ENCODE measurements at regions not wholly inside any gene's neighbourhood (a gene's known extent, or its start where the extent isn't known, plus 50 kb on each side); places are given as distances from the start of the nearest gene placed in this dataset.

DNA sequence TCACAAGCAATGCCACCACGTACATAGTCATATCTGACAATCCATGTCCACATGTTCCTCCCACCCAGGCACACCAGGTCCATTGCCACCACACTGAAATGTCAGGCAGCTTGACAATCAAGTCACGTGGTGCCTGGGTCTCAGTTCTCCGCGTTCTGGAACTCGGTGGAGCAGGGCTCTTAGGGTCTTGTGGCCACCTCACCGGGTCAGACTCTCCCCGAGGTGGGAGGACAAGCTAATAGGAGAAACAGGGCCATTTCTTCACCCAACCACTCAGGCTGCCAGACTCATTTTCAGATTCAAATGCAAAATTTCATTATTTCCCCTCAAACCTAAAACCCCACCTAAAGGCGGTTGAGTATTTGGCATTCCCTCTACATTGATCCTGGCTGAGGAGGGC is 200.5 kb upstream of the GAS1 start (continued):
- TF ChIP-seq, protein P1, sequence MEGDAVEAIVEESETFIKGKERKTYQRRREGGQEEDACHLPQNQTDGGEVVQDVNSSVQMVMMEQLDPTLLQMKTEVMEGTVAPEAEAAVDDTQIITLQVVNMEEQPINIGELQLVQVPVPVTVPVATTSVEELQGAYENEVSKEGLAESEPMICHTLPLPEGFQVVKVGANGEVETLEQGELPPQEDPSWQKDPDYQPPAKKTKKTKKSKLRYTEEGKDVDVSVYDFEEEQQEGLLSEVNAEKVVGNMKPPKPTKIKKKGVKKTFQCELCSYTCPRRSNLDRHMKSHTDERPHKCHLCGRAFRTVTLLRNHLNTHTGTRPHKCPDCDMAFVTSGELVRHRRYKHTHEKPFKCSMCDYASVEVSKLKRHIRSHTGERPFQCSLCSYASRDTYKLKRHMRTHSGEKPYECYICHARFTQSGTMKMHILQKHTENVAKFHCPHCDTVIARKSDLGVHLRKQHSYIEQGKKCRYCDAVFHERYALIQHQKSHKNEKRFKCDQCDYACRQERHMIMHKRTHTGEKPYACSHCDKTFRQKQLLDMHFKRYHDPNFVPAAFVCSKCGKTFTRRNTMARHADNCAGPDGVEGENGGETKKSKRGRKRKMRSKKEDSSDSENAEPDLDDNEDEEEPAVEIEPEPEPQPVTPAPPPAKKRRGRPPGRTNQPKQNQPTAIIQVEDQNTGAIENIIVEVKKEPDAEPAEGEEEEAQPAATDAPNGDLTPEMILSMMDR (IDR thresholded peaks at IDR 0.05 in 2 of 3, conservative IDR thresholded peaks at IDR 0.05 in 1 of 3; ENCODE audit: borderline replicate concordance in 1 of 3, insufficient read depth in 1 of 3, low read depth in 2 of 3, low read length in 2 of 3), result no peak
- TF ChIP-seq SIN3A (IDR thresholded peaks at IDR 0.05; ENCODE audit: low read depth) (no peak), EZH2 (IDR thresholded peaks at IDR 0.05) (no peak), ZNF274 (IDR thresholded peaks at IDR 0.05; ENCODE audit: low read depth, low read length) (no peak), SP1 (IDR thresholded peaks at IDR 0.05; ENCODE audit: low read depth) (no peak)

DNA sequence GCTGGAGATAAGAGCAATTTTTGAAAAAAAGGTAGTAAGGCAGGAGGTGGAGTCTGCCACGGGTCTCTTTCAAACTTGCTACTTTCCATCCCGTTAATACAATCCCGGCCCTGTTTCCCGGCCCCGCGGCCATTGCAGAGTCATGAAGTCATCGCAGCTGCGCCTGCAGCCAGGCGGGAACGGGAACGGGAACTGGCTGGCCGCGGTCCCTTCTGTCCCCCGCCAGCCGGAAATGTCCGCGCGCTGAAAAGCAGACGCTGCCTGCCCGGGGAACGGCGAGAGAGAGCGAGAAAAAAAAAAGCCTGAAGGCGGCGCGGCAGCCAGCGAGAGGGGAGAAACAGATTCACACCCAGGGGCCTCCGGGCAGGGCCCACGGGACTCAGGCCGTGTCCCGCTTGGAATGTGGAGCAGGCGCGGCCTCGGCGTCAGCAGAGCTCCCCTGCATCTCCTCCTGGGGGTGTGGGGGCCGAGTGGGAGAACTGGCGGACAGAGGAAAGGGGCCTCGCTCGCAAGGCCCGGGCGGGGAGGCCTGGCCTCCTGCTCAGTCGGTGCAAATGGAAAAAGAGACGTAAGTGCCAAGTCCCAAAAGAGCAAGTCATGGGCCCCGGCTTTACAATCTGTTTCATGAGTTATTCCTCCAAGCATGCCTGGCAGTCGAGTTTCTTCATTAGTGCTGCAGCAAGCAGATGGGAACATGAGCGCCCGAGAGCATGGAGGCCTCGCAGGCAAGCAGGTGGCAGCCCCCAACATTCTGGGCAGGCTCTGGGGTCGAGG is 201.2 kb upstream of the GAS1 start:
- H3K9me2 ChIP-seq (ENCODE audit: insufficient read depth), result no peaks in the 10 kb centered on the region
- H3K27me3 ChIP-seq (ENCODE audit: insufficient read depth, low read length), result peaks cover 65% of the 10 kb centered on the region
- TF ChIP-seq, protein P2, sequence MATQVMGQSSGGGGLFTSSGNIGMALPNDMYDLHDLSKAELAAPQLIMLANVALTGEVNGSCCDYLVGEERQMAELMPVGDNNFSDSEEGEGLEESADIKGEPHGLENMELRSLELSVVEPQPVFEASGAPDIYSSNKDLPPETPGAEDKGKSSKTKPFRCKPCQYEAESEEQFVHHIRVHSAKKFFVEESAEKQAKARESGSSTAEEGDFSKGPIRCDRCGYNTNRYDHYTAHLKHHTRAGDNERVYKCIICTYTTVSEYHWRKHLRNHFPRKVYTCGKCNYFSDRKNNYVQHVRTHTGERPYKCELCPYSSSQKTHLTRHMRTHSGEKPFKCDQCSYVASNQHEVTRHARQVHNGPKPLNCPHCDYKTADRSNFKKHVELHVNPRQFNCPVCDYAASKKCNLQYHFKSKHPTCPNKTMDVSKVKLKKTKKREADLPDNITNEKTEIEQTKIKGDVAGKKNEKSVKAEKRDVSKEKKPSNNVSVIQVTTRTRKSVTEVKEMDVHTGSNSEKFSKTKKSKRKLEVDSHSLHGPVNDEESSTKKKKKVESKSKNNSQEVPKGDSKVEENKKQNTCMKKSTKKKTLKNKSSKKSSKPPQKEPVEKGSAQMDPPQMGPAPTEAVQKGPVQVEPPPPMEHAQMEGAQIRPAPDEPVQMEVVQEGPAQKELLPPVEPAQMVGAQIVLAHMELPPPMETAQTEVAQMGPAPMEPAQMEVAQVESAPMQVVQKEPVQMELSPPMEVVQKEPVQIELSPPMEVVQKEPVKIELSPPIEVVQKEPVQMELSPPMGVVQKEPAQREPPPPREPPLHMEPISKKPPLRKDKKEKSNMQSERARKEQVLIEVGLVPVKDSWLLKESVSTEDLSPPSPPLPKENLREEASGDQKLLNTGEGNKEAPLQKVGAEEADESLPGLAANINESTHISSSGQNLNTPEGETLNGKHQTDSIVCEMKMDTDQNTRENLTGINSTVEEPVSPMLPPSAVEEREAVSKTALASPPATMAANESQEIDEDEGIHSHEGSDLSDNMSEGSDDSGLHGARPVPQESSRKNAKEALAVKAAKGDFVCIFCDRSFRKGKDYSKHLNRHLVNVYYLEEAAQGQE (IDR thresholded peaks at IDR 0.05; ENCODE audit: low read depth), result no peak
- TF ChIP-seq CEBPB (IDR thresholded peaks at IDR 0.05; ENCODE audit: low read depth), result no peak
- TF ChIP-seq POLR2A (IDR thresholded peaks at IDR 0.05; ENCODE audit: borderline replicate concordance, extremely low read depth, insufficient read depth, insufficient read length), result no peak
- TF ChIP-seq YY1 (IDR thresholded peaks at IDR 0.05; ENCODE audit: extremely low read depth, insufficient replicate concordance, low read depth, low read length), result no peak
- H2AFZ ChIP-seq (ENCODE audit: low read depth, low read length, poor library complexity, severe bottlenecking), result no peak overlapping the region
- H3K4me3 ChIP-seq (replicated peaks in 1 of 2; ENCODE audit: low read depth in 1 of 2, low read length in 2 of 2), result no peak overlapping the region
- RAD21 ChIA-PET (ENCODE audit: low non-redundant PET in 1 of 2, low total read pairs in 2 of 2, uncharacterized antibody in 2 of 2, unreplicated experiment in 2 of 2), result no interaction called here
- CTCF ChIA-PET, result no interaction called here
- BruUV-seq (replicated peaks), result no TSS peak
- POLR2A ChIA-PET, result no interaction called here
- H3K79me2 ChIP-seq (ENCODE audit: insufficient read depth, low read length), result no peaks in the 10 kb centered on the region
- ATAC-seq, result no peak
- no peak overlapping the region for H3K4me2 ChIP-seq (ENCODE audit: low read length)
- no peak for DNase-seq (ENCODE audit: low read depth, low spot score)
- no peak overlapping the region for H3K9ac ChIP-seq (ENCODE audit: low read length)
- H3K27ac ChIP-seq (ENCODE audit: low read depth, low read length), result no peak overlapping the region
- no peaks in the 10 kb centered on the region for H4K20me1 ChIP-seq (ENCODE audit: insufficient read depth)
- intact Hi-C loops (cut with micrococcal nuclease), result no loop called here
- H3K36me3 ChIP-seq (ENCODE audit: control insufficient read depth in 1 of 2, insufficient read depth in 2 of 2, low read length in 2 of 2), result no peaks in the 10 kb centered on the region
- no peaks in the 10 kb centered on the region for H3K4me1 ChIP-seq (ENCODE audit: control insufficient read depth in 1 of 2, insufficient read depth in 2 of 2, low read length in 2 of 2)
- H3K9me3 ChIP-seq (ENCODE audit: control insufficient read depth in 1 of 2, insufficient read depth in 1 of 2, low read depth in 1 of 2, low read length in 2 of 2), result no peaks in the 10 kb centered on the region

Measured in HCT116 (cell line).